ENCODE measurements at regions not wholly inside any gene's neighbourhood (a gene's known extent, or its start where the extent isn't known, plus 50 kb on each side); places are given as distances from the start of the nearest gene placed in this dataset.

GRCh38 chr10:24153031-24153430 is 55.9 kb upstream of the KIAA1217 start:
- no peaks in the 10 kb centered on the region for H3K9me3 ChIP-seq (ENCODE audit: low read length)
- no peaks in the 10 kb centered on the region for H3F3A ChIP-seq (ENCODE audit: low read length, unreplicated experiment)
- no TSS peak for BruUV-seq (replicated peaks)
- H3K9me2 ChIP-seq (replicated peaks; ENCODE audit: low read length), result no peaks in the 10 kb centered on the region
- TF ChIP-seq EZH2 (IDR thresholded peaks at IDR 0.05; ENCODE audit: low read length, unreplicated experiment) (no peak), CTCF (conservative IDR thresholded peaks at IDR 0.05; ENCODE audit: low read depth, low read length) (no peak), EZH2phosphoT487 (IDR thresholded peaks at IDR 0.05; ENCODE audit: borderline replicate concordance, low read length) (no peak)
- no peaks in the 10 kb centered on the region for H3K4me1 ChIP-seq (ENCODE audit: insufficient read depth, low read length)
- H3K27me3 ChIP-seq (ENCODE audit: low read length), result peaks cover 30% of the 10 kb centered on the region
- DNase-seq, result no peak
- H3K27ac ChIP-seq (ENCODE audit: low read length), result no peak overlapping the region
- POLR2A ChIA-PET (ENCODE audit: unreplicated experiment), result no interaction called here
- no peak overlapping the region for H3K4me3 ChIP-seq (ENCODE audit: low read length)
- intact Hi-C loops (cut with micrococcal nuclease), result no loop called here
- no peak overlapping the region for H3K9ac ChIP-seq (ENCODE audit: low read length)
- H2AFZ ChIP-seq (ENCODE audit: low read length), result no peak overlapping the region
- ATAC-seq, result no peak
- H3K4me2 ChIP-seq (ENCODE audit: low read length), result no peak overlapping the region
- CTCF ChIA-PET, result no interaction called here
- no peaks in the 10 kb centered on the region for H3K36me3 ChIP-seq (ENCODE audit: low read depth, low read length)
- no peaks in the 10 kb centered on the region for H4K20me1 ChIP-seq (ENCODE audit: low read length)
- no peaks in the 10 kb centered on the region for H3K79me2 ChIP-seq (ENCODE audit: low read length)

- CTCF ChIA-PET, result no interaction called here
- H3K4me3 ChIP-seq (ENCODE audit: low read length), result no peak overlapping the region
Observed at GRCh38 chr10:24153537-24153936, 55.4 kb upstream of the KIAA1217 start.

GRCh38 chr10:24156686-24157085 is 52.3 kb upstream of the KIAA1217 start:
- ATAC-seq, result no peak

More at GRCh38 chr10:24153537-24153936, 55.4 kb upstream of the KIAA1217 start:
- no TSS peak for BruUV-seq (replicated peaks)
- H3F3A ChIP-seq (ENCODE audit: low read length, unreplicated experiment), result no peaks in the 10 kb centered on the region
- ATAC-seq (no peak), DNase-seq (no peak)
- H3K4me1 ChIP-seq (ENCODE audit: insufficient read depth, low read length), result no peaks in the 10 kb centered on the region
- H3K27me3 ChIP-seq (ENCODE audit: low read length), result peaks cover 30% of the 10 kb centered on the region
- H4K20me1 ChIP-seq (ENCODE audit: low read length), result no peaks in the 10 kb centered on the region
- no peak overlapping the region for H3K4me2 ChIP-seq (ENCODE audit: low read length)
- POLR2A ChIA-PET (ENCODE audit: unreplicated experiment), result no interaction called here
- H3K9me3 ChIP-seq (ENCODE audit: low read length), result no peaks in the 10 kb centered on the region
- intact Hi-C loops (cut with micrococcal nuclease), result no loop called here
- no peak overlapping the region for H3K9ac ChIP-seq (ENCODE audit: low read length)
- no peak for TF ChIP-seq CTCF (conservative IDR thresholded peaks at IDR 0.05; ENCODE audit: low read depth, low read length)
- no peak for TF ChIP-seq EZH2 (IDR thresholded peaks at IDR 0.05; ENCODE audit: low read length, unreplicated experiment)
- no peak for TF ChIP-seq EZH2phosphoT487 (IDR thresholded peaks at IDR 0.05; ENCODE audit: borderline replicate concordance, low read length)
- H2AFZ ChIP-seq (ENCODE audit: low read length), result no peak overlapping the region
- H3K27ac ChIP-seq (ENCODE audit: low read length), result no peak overlapping the region
- no peaks in the 10 kb centered on the region for H3K36me3 ChIP-seq (ENCODE audit: low read depth, low read length)
- no peaks in the 10 kb centered on the region for H3K79me2 ChIP-seq (ENCODE audit: low read length)
- H3K9me2 ChIP-seq (replicated peaks; ENCODE audit: low read length), result no peaks in the 10 kb centered on the region

More at GRCh38 chr10:24156686-24157085, 52.3 kb upstream of the KIAA1217 start:
- Histone ChIP-seq H3F3A (ENCODE audit: low read length, unreplicated experiment) (no peaks in the 10 kb centered on the region), H3K9me3 (ENCODE audit: low read length) (no peaks in the 10 kb centered on the region), H3K36me3 (ENCODE audit: low read depth, low read length) (no peaks in the 10 kb centered on the region), H3K4me1 (ENCODE audit: insufficient read depth, low read length) (no peaks in the 10 kb centered on the region), H3K4me2 (ENCODE audit: low read length) (no peak overlapping the region), H3K9me2 (replicated peaks; ENCODE audit: low read length) (no peaks in the 10 kb centered on the region), H3K9ac (ENCODE audit: low read length) (no peak overlapping the region), H2AFZ (ENCODE audit: low read length) (no peak overlapping the region), H3K4me3 (ENCODE audit: low read length) (no peak overlapping the region), H3K27ac (ENCODE audit: low read length) (no peak overlapping the region), H3K27me3 (ENCODE audit: low read length) (peaks cover 15% of the 10 kb centered on the region; the same call in 1 of the 2 replicates), H4K20me1 (ENCODE audit: low read length) (no peaks in the 10 kb centered on the region), H3K79me2 (ENCODE audit: low read length) (no peaks in the 10 kb centered on the region)
- BruUV-seq (replicated peaks), result no TSS peak
- intact Hi-C loops (cut with micrococcal nuclease), result no loop called here
- TF ChIP-seq CTCF (conservative IDR thresholded peaks at IDR 0.05; ENCODE audit: low read depth, low read length) (no peak), EZH2 (IDR thresholded peaks at IDR 0.05; ENCODE audit: low read length, unreplicated experiment) (no peak), EZH2phosphoT487 (IDR thresholded peaks at IDR 0.05; ENCODE audit: borderline replicate concordance, low read length) (no peak)
- CTCF ChIA-PET, result no interaction called here
- POLR2A ChIA-PET (ENCODE audit: unreplicated experiment), result no interaction called here
- no peak for DNase-seq
